ENCODE measurements at regions not wholly inside any gene's neighbourhood (a gene's known extent, or its start where the extent isn't known, plus 50 kb on each side); places are given as distances from the start of the nearest gene placed in this dataset.

- intact Hi-C loops (cut with DNase I) = no loop called here
- DNase-seq = no peak
- no peak for ATAC-seq (ENCODE audit: poor library complexity)
Measured at GRCh38 chr1:192939440-192939839, 119.7 kb downstream of the UCHL5 start.

- ATAC-seq (ENCODE audit: poor library complexity) (no peak), DNase-seq (no peak)
- intact Hi-C loops (cut with DNase I) = no loop called here
Measured at GRCh38 chr1:192940658-192941057, 118.5 kb downstream of the UCHL5 start.

DNA sequence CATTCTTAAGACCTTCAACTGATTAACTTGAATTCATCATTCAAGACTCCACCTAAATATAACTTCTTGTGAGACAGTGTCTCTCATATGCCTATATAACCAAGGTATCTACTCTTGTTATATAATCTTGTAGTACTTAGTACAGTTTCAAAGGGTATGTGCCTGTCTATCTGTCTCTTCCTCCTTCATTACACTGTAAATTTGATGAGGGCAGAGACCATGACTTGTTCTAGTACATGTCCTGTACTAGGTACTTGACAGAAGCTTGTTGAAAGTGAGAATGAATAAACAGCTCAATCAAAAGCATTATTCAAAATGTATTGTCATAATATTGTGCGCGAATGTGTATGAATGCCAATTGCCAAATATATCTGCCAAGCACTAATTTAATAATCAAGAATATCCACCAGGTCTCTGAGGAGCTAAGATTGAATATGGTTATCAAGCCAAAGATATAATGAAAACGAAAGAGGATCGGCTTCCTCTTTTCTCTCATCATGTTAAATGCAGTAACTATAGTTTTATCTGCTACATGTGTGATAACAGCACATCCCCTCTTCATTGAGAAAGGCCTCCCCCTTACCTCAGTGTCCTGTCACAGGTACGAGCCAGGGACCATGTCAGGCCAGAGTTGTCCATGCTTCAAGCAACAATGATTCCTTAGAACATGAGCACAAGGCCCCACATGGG, 117.3 kb downstream of the UCHL5 start:
- ATAC-seq (ENCODE audit: poor library complexity) = no peak
- intact Hi-C loops (cut with DNase I) = no loop called here
- DNase-seq = no peak

- peak; percentile 60 for ATAC-seq (ENCODE audit: poor library complexity)
- DNase-seq = no peak
- intact Hi-C loops (cut with DNase I) = no loop called here
Measured at GRCh38 chr1:192943108-192943507, 116.1 kb downstream of the UCHL5 start.

GRCh38 chr1:192943522-192943921, 115.6 kb downstream of the UCHL5 start:
- ATAC-seq (ENCODE audit: poor library complexity) (no peak), DNase-seq (no peak)
- intact Hi-C loops (cut with DNase I) = no loop called here

DNA sequence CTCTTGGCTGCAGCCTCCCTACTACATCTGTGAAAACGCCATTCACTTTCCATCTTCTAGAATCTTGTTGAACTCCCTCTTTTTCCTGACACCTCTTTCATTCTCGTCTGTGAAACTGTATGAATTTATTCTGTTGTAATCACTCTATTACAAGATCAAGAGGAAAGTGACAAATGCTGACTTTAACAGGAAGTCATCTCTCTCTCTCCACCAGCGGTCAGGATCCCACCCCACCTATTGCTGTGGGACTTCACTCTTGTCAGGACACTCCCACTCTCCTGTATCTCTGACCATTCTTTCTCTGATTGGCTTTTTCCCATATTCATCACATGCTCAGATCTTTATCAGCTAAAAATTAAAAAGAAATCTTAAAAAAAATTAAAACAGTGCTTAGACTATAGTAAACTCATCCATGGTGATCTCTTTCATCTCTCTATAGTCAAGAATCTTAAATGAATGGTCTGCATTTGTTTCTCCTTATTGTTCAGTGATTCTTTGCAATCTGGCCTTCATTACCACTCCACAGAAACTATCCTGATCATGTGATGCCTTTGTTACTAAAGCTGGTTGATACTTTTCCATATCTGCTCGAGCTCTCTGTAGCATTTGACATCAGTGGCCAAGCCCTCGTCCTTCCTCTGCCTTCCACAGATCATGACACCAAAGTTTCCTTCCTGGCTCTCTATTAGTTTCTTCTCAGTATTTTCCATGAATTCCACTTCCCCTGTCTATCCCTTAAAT, 113.6 kb downstream of the UCHL5 start:
- intact Hi-C loops (cut with DNase I) = no loop called here
- DNase-seq (no peak), ATAC-seq (ENCODE audit: poor library complexity) (no peak)

GRCh38 chr1:192949783-192950182, 109.4 kb downstream of the UCHL5 start:
- DNase-seq (no peak), ATAC-seq (ENCODE audit: poor library complexity) (no peak)
- intact Hi-C loops (cut with DNase I) = no loop called here

- ATAC-seq (ENCODE audit: poor library complexity) = no peak
- intact Hi-C loops (cut with DNase I) = no loop called here
Measured at GRCh38 chr1:192950926-192951325, 108.2 kb downstream of the UCHL5 start.

GRCh38 chr1:192951691-192952460, 107.3 kb downstream of the UCHL5 start:
- intact Hi-C loops (cut with DNase I) = no loop called here
- DNase-seq (no peak), ATAC-seq (ENCODE audit: poor library complexity) (peak; percentile 59)

More at GRCh38 chr1:192950926-192951325, 108.2 kb downstream of the UCHL5 start:
- DNase-seq = no peak

DNA sequence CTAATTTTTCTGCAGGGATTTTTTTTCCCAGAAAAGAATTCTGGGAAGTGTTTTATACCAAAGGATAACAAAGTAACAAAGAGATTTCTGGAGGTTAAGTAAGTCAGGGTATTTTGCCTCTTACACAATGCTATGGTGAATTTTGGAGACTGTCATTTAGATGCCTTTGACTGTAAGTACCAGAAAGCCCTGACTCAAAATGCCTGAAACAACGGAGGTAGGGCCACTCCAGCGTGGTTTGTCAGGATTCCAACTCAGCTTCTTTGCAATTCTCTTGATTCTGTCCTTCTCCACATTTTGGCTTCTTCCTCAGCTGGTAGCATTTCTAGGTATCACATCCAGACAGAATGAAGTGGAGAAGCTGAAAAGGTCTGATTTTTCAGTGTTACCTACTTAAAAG, 106.5 kb downstream of the UCHL5 start:
- no peak for ATAC-seq (ENCODE audit: poor library complexity)
- no peak for DNase-seq
- intact Hi-C loops (cut with DNase I) = no loop called here

- intact Hi-C loops (cut with DNase I) = no loop called here
- DNase-seq (peak; percentile 45), ATAC-seq (ENCODE audit: poor library complexity) (no peak)
Measured at GRCh38 chr1:192954705-192955265, 104.4 kb downstream of the UCHL5 start.

DNA sequence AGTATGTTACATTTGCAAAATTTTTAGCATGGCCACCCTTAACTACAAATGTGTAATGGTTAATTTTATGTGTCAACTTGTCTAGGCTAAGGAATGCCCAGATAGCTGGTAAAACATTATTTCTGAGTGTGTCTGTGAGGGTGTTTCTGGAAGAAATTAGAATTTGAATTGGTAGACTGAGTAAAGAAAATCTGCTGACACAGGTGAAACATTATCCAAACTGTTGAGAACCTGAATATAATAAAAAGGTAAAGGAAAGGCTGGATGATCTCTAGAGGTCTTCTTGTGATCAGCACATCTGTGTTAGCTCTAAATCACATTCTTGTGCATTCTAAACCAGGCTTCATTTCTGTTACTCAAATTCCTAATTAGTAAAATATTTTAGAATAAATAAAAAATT, 100.8 kb downstream of the UCHL5 start:
- intact Hi-C loops (cut with DNase I) = no loop called here
- no peak for DNase-seq

GRCh38 chr1:192958871-192959270, 100.3 kb downstream of the UCHL5 start:
- DNase-seq (no peak), ATAC-seq (ENCODE audit: poor library complexity) (no peak)

More for the DNA sequence above, 100.8 kb downstream of the UCHL5 start:
- ATAC-seq (ENCODE audit: poor library complexity) = no peak

DNA sequence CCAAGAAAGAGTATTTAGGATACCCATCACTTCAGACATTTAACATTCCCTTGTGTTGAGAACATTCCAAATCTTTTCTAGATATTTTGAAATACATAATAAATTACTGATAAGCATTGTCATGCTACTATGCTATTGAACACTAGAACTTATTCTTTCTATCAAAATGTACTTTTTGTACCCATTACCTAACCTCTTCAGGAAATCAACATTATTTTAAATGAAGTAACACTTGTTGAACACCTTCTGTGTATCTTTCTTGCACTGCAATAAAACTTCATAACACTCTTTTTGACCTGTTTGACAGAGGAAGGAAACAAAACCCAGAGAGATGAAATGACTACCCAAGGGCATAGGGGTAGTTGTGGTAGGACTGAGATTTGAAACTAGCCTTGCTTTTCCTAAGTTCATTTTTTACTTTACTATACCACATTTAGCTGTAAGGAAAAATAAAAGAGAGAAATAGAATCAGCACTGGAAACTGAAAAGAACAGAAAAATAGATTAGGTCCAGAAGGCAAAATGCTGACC, 99.4 kb downstream of the UCHL5 start:
- intact Hi-C loops (cut with DNase I) = no loop called here
- ATAC-seq (ENCODE audit: poor library complexity) (no peak), DNase-seq (no peak)

More at GRCh38 chr1:192958871-192959270, 100.3 kb downstream of the UCHL5 start:
- intact Hi-C loops (cut with DNase I) = no loop called here

Data from Right ventricle myocardium superior (tissue), 1 donor.